ENCODE measurements at regions not wholly inside any gene's neighbourhood (a gene's known extent, or its start where the extent isn't known, plus 50 kb on each side); places are given as distances from the start of the nearest gene placed in this dataset.

GRCh38 chr2:200028998-200029397 lies 73.6 kb downstream of the MAIP1 start:
- no peak for DNase-seq (ENCODE audit: low spot score)
- no peak overlapping the region for H3K27ac ChIP-seq
- POLR2A ChIA-PET (ENCODE audit: low non-redundant PET): no interaction called here
- TF ChIP-seq, protein P1, sequence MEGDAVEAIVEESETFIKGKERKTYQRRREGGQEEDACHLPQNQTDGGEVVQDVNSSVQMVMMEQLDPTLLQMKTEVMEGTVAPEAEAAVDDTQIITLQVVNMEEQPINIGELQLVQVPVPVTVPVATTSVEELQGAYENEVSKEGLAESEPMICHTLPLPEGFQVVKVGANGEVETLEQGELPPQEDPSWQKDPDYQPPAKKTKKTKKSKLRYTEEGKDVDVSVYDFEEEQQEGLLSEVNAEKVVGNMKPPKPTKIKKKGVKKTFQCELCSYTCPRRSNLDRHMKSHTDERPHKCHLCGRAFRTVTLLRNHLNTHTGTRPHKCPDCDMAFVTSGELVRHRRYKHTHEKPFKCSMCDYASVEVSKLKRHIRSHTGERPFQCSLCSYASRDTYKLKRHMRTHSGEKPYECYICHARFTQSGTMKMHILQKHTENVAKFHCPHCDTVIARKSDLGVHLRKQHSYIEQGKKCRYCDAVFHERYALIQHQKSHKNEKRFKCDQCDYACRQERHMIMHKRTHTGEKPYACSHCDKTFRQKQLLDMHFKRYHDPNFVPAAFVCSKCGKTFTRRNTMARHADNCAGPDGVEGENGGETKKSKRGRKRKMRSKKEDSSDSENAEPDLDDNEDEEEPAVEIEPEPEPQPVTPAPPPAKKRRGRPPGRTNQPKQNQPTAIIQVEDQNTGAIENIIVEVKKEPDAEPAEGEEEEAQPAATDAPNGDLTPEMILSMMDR (conservative IDR thresholded peaks at IDR 0.05; ENCODE audit: low read depth): no peak
- CTCF ChIA-PET: no interaction called here

- ChIA-PET POLR2A (ENCODE audit: low non-redundant PET) (no interaction called here), CTCF (no interaction called here)
- no peak overlapping the region for H3K27ac ChIP-seq
These were observed 77.5 kb downstream of the MAIP1 start for GRCh38 chr2:200032895-200033294.

DNA sequence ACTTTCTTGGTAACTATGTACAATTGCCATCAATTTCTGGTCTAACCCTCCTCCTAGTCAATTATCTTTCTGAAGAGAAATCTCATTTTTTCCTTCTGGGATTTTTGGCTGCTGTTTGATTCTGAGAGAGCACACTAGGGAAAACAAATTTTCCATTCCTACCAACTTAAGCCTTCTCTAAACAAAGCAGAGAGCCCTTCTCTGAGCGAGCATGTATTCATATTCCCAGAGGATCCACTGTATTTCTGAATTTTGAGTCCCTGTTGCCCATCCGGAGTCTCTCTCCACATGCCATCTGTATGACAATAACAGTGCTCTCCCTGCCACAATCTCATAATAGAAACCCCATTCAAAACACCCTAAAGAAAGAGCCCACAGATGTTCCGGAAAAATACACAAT lies 78.5 kb downstream of the MAIP1 start:
- DNase-seq (ENCODE audit: low spot score): no peak
- POLR2A ChIA-PET (ENCODE audit: low non-redundant PET): no interaction called here
- CTCF ChIA-PET: no interaction called here
- TF ChIP-seq, protein P1 (conservative IDR thresholded peaks at IDR 0.05; ENCODE audit: low read depth): no peak
- H3K27ac ChIP-seq: no peak overlapping the region

More at GRCh38 chr2:200032895-200033294, 77.5 kb downstream of the MAIP1 start:
- no peak for DNase-seq (ENCODE audit: low spot score)
- TF ChIP-seq, protein P1 (conservative IDR thresholded peaks at IDR 0.05; ENCODE audit: low read depth): no peak

GRCh38 chr2:200034816-200035215 lies 79.4 kb downstream of the MAIP1 start:
- DNase-seq (ENCODE audit: low spot score): no peak
- H3K27ac ChIP-seq: no peak overlapping the region
- ChIA-PET CTCF (interaction anchor here (0.7 kb wide), 1 partner anchor 50 kb away, joined by 3 read pairs; no protein-coding TSS in a partner anchor), POLR2A (ENCODE audit: low non-redundant PET) (no interaction called here)
- TF ChIP-seq, protein P1 (conservative IDR thresholded peaks at IDR 0.05; ENCODE audit: low read depth): no peak

DNA sequence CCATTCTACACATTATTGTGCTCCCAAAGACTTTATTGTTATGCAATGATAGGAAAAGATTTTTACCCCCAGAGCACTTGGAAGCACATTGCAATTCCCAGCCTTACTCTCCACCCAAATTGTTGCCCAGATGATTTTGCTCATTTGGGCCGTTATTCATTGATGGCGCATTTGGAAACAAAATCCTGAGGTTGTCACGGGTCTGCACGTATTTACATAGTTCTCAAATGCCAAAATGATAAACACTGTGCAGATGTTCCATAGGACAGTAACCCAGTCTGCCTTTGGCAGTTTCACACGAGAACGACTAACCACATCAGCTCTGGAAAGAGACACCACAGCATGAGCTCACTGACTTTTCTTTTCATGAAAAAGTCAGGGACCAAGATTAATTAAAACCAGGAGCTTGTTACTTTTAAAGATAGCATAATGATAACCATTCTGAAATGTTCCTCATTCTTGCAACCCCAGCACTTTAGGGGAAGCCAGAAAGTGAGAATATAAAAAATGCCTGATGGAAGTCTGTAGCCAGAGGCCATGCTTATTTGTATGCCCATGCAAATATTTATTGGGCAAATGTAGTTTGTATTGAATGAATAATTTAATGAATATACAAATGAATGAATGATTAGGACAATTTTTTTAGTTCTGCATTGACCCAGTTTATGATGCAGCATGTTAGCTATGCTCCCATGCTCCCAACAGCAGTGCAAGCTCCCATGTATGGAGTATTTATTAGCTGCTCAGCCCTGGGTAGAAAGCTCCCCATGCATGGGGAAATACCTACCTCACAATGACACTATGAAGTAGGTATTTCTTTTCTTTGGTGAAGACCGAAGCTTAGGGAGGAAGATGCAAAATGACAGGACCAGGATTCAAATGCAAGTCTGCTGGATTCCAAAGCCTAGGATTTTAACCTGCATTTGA lies 84.6 kb downstream of the MAIP1 start:
- no peak for DNase-seq (ENCODE audit: low spot score)
- TF ChIP-seq, protein P1 (conservative IDR thresholded peaks at IDR 0.05; ENCODE audit: low read depth): no peak
- H3K27ac ChIP-seq: no peak overlapping the region
- CTCF ChIA-PET: no interaction called here
- POLR2A ChIA-PET (ENCODE audit: low non-redundant PET): no interaction called here

- ChIA-PET POLR2A (ENCODE audit: low non-redundant PET) (no interaction called here), CTCF (no interaction called here)
- no peak for DNase-seq (ENCODE audit: low spot score)
- TF ChIP-seq, protein P1 (conservative IDR thresholded peaks at IDR 0.05; ENCODE audit: low read depth): no peak
- H3K27ac ChIP-seq: no peak overlapping the region
These were observed 85.4 kb downstream of the MAIP1 start for GRCh38 chr2:200040831-200041230.
